ENCODE measurements at regions not wholly inside any gene's neighbourhood (a gene's known extent, or its start where the extent isn't known, plus 50 kb on each side); places are given as distances from the start of the nearest gene placed in this dataset.

- WGBS, 2 donors = 76 to 87% methylated on average over 6 of the region's 6 CpGs
- DNase-seq (no peak), ATAC-seq (ENCODE audit: insufficient read depth, low FRiP score) (no peak)
- H3K9me3 ChIP-seq (ENCODE audit: control insufficient read depth in 4 of 4, insufficient read depth in 3 of 4, low read length in 3 of 4) = peaks cover 0 to under 1% (median 0%) of the 10 kb centered on the region in 4 donors
- H3K4me1 ChIP-seq (ENCODE audit: control insufficient read depth in 5 of 5, insufficient read depth in 5 of 5, low read length in 5 of 5) = no peaks in the 10 kb centered on the region
- H3K36me3 ChIP-seq (ENCODE audit: control insufficient read depth in 4 of 4, insufficient read depth in 4 of 4, low read length in 4 of 4) = no peaks in the 10 kb centered on the region
- no peaks in the 10 kb centered on the region for H3K27me3 ChIP-seq (ENCODE audit: control insufficient read depth in 3 of 3, insufficient read depth in 3 of 3, low read length in 2 of 3)
- TF ChIP-seq CTCF (IDR thresholded peaks at IDR 0.05; ENCODE audit: control extremely low read depth, extremely low read depth) = no peak
- no peak overlapping the region for H3K9ac ChIP-seq (ENCODE audit: insufficient read depth in 1 of 2, low read length in 2 of 2)
- no peak overlapping the region for H3K4me3 ChIP-seq
- H3K27ac ChIP-seq (ENCODE audit: low read depth in 1 of 2, low read length in 1 of 2) = peak overlapping the region in 1 of 2 donors; percentile 6
These were observed 556.0 kb downstream of the EBF1 start for GRCh38 chr5:158543539-158544387.

GRCh38 chr5:158541536-158542297 is 558.0 kb downstream of the EBF1 start:
- no peak for DNase-seq
- H3K27me3 ChIP-seq (ENCODE audit: control insufficient read depth in 3 of 3, insufficient read depth in 3 of 3, low read length in 2 of 3) = no peaks in the 10 kb centered on the region
- no peak overlapping the region for H3K9ac ChIP-seq (ENCODE audit: insufficient read depth in 1 of 2, low read length in 2 of 2)
- 55 to 69% methylated on average over 9 of the region's 9 CpGs for WGBS, 2 donors
- no peaks in the 10 kb centered on the region for H3K36me3 ChIP-seq (ENCODE audit: control insufficient read depth in 4 of 4, insufficient read depth in 4 of 4, low read length in 4 of 4)
- ATAC-seq (ENCODE audit: insufficient read depth, low FRiP score) = no peak
- H3K27ac ChIP-seq (ENCODE audit: low read depth in 1 of 2, low read length in 1 of 2) = no peak overlapping the region
- H3K4me1 ChIP-seq (ENCODE audit: control insufficient read depth in 5 of 5, insufficient read depth in 5 of 5, low read length in 5 of 5) = no peaks in the 10 kb centered on the region
- no peak for TF ChIP-seq CTCF (IDR thresholded peaks at IDR 0.05; ENCODE audit: control extremely low read depth, extremely low read depth)
- no peaks in the 10 kb centered on the region for H3K9me3 ChIP-seq (ENCODE audit: control insufficient read depth in 4 of 4, insufficient read depth in 3 of 4, low read length in 3 of 4)
- H3K4me3 ChIP-seq = no peak overlapping the region

GRCh38 chr5:158538506-158539074 is 561.1 kb downstream of the EBF1 start:
- no peaks in the 10 kb centered on the region for H3K4me1 ChIP-seq (ENCODE audit: control insufficient read depth in 5 of 5, insufficient read depth in 5 of 5, low read length in 5 of 5)
- H3K27me3 ChIP-seq (ENCODE audit: control insufficient read depth in 3 of 3, insufficient read depth in 3 of 3, low read length in 2 of 3) = no peaks in the 10 kb centered on the region
- no peaks in the 10 kb centered on the region for H3K36me3 ChIP-seq (ENCODE audit: control insufficient read depth in 4 of 4, insufficient read depth in 4 of 4, low read length in 4 of 4)
- H3K9me3 ChIP-seq (ENCODE audit: control insufficient read depth in 4 of 4, insufficient read depth in 3 of 4, low read length in 3 of 4) = peaks cover 0 to 2% (median 0%) of the 10 kb centered on the region in 4 donors
- DNase-seq (peak in 2 of 3 donors; percentile 4 to 25), ATAC-seq (ENCODE audit: insufficient read depth, low FRiP score) (no peak)
- H3K27ac ChIP-seq (ENCODE audit: low read depth in 1 of 2, low read length in 1 of 2) = no peak overlapping the region
- WGBS, 2 donors = 56 to 61% methylated on average over 7 of the region's 7 CpGs
- H3K9ac ChIP-seq (ENCODE audit: insufficient read depth in 1 of 2, low read length in 2 of 2) = no peak overlapping the region
- no peak for TF ChIP-seq CTCF (IDR thresholded peaks at IDR 0.05; ENCODE audit: control extremely low read depth, extremely low read depth)
- no peak overlapping the region for H3K4me3 ChIP-seq

Measured in lung (tissue), 11 donors.